ENCODE measurements at regions not wholly inside any gene's neighbourhood (a gene's known extent, or its start where the extent isn't known, plus 50 kb on each side); places are given as distances from the start of the nearest gene placed in this dataset.

DNA sequence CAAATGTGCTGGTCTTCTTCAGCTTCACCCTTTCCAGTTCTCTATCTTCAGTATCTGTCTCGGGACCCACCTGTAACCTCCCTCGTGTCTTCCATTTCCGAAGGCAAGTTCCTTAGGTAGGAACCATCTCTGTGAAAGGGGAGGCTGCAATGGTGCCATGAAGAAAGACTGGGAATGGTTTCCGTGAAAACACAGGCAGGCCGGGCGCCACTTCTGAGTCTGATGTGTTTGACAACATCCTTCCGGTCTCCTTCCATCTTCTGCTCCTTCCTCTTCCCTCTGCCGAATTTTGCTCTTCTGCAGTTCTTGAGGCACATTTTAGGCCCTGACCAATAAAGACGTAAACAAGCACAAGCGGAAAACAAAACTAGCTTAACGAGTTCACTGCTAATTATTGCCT lies 328.0 kb downstream of the THBS2 start:
- TF ChIP-seq NFRKB (IDR thresholded peaks at IDR 0.05) (no peak), CTBP1 (IDR thresholded peaks at IDR 0.05; ENCODE audit: borderline replicate concordance) (no peak), HDGF (IDR thresholded peaks at IDR 0.05; ENCODE audit: borderline replicate concordance) (no peak), FOXM1 (IDR thresholded peaks at IDR 0.05; ENCODE audit: borderline replicate concordance) (no peak), ELF4 (IDR thresholded peaks at IDR 0.05) (no peak), SP1 (IDR thresholded peaks at IDR 0.05) (no peak), SUZ12 (IDR thresholded peaks at IDR 0.05) (no peak), L3MBTL2 (conservative IDR thresholded peaks at IDR 0.05) (no peak), ZNF384 (IDR thresholded peaks at IDR 0.05) (no peak), FOXK2 (IDR thresholded peaks at IDR 0.05) (no peak), FOXA1 (IDR thresholded peaks at IDR 0.05) (no peak)
